H1 (cell line): ENCODE measurements at regions not wholly inside any gene's neighbourhood (a gene's known extent, or its start where the extent isn't known, plus 50 kb on each side); places are given as distances from the start of the nearest gene placed in this dataset.

Experiments
- CTCF ChIA-PET: fragments of 300-600 bp; sonication (Branson Sonifier 250); formaldehyde crosslinking; loops from one replicate; lab custom pipeline; 2021; ENCODE audit not compliant: partially characterized antibody; lab: Charles Lee
- POLR2A ChIA-PET: fragments of 300-600 bp; sonication (Branson Sonifier 250); formaldehyde crosslinking; loops from one replicate; lab custom pipeline; 2021; ENCODE audit warnings: inconsistent platforms; ENCODE audit not compliant: partially characterized antibody; lab: Charles Lee
- DNase-seq, 2 experiments: peaks; one replicate each; pipeline versions ENCODE4 v3.0.0 to v3.0.0-alpha.2; 2010 to 2022; ENCODE audit warnings: low spot score in 2 of 2, low read depth in 1 of 2, mixed read lengths in 1 of 2
- FAIRE-seq: peaks from 2 replicates; lab custom pipeline; 2011; peaks lifted over from hg19 to GRCh38; lab: Jason Lieb, UNC
- H2AFZ ChIP-seq: 2 replicates; pipeline ENCODE4 v1.8.1; 2012; ENCODE audit warnings: low read length, inconsistent platforms
- H2AK5ac ChIP-seq: 2 replicates; pipeline ENCODE4 v1.6.1; 2013; ENCODE audit warnings: low read depth, low read length
- H2BK120ac ChIP-seq: replicated peaks from 2 replicates; pipeline ENCODE3; 2013; ENCODE audit warnings: low read depth, low read length, inconsistent platforms
- H2BK12ac ChIP-seq: 2 replicates; pipeline ENCODE4 v1.6.1; 2013; ENCODE audit warnings: low read depth, low read length
- H2BK15ac ChIP-seq: 2 replicates; pipeline ENCODE4 v1.6.1; 2013; ENCODE audit warnings: low read length
- H2BK20ac ChIP-seq: 2 replicates; pipeline ENCODE4 v1.6.1; 2013; ENCODE audit warnings: low read length
- H2BK5ac ChIP-seq: 2 replicates; pipeline ENCODE4 v1.6.1; 2013; ENCODE audit warnings: low read depth, low read length
- H3K14ac ChIP-seq: 2 replicates; pipeline ENCODE4 v1.6.1; 2013; ENCODE audit warnings: inconsistent platforms; ENCODE audit not compliant: insufficient read length
- H3K18ac ChIP-seq: 2 replicates; pipeline ENCODE4 v1.6.1; 2013; ENCODE audit warnings: low read length; ENCODE audit errors: extremely low read depth
- H3K23ac ChIP-seq: 2 replicates; pipeline ENCODE4 v1.6.1; 2013; ENCODE audit warnings: inconsistent platforms; ENCODE audit not compliant: insufficient read length
- H3K23me2 ChIP-seq: 2 replicates; pipeline ENCODE4 v1.6.1; 2013; ENCODE audit warnings: low read depth, low read length
- H3K27ac ChIP-seq: 2 replicates; pipeline ENCODE4 v1.6.1; 2011; ENCODE audit warnings: low read depth, low read length, inconsistent platforms
- H3K27me3 ChIP-seq, 4 experiments: replicated peaks in 1 of 4; 1 replicate in 1 of 4; 2 replicates in 3 of 4; pipeline versions ENCODE4 v1.6.1 to v1.8.1; 2011 to 2013; ENCODE audit warnings: low read length in 3 of 4, mild to moderate bottlenecking in 3 of 4, inconsistent platforms in 2 of 4, mixed read lengths in 2 of 4, moderate library complexity in 1 of 4; ENCODE audit not compliant: control insufficient read depth in 3 of 4, insufficient read depth in 3 of 4; ENCODE audit errors: extremely low read depth in 1 of 4
- H3K36me3 ChIP-seq, 4 experiments: 2 replicates each; pipeline versions ENCODE4 v1.6.1 to v1.8.1; 2011 to 2013; ENCODE audit warnings: mild to moderate bottlenecking in 4 of 4, low read length in 3 of 4, moderate library complexity in 2 of 4, control low read depth in 1 of 4, inconsistent platforms in 1 of 4; ENCODE audit not compliant: insufficient read depth in 4 of 4, control insufficient read depth in 2 of 4
- H3K4ac ChIP-seq: replicated peaks from 2 replicates; pipeline ENCODE3; 2013; ENCODE audit warnings: low read length, low read depth, mixed read lengths, inconsistent platforms; ENCODE audit not compliant: insufficient read length
- H3K4me1 ChIP-seq, 4 experiments: replicated peaks in 1 of 4; 1 replicate in 1 of 4; 2 replicates in 3 of 4; pipeline versions ENCODE4 v1.6.1 to v1.8.1; 2011 to 2013; ENCODE audit warnings: low read length in 3 of 4, inconsistent platforms in 2 of 4, mixed read lengths in 1 of 4; ENCODE audit not compliant: insufficient read depth in 4 of 4, control insufficient read depth in 3 of 4
- H3K4me2 ChIP-seq, 2 experiments: 2 replicates each; pipeline versions ENCODE4 v1.6.1 to v1.8.1; 2011 to 2013; ENCODE audit warnings: low read depth in 2 of 2, low read length in 2 of 2, control low read depth in 1 of 2, inconsistent platforms in 1 of 2, mild to moderate bottlenecking in 1 of 2; ENCODE audit not compliant: insufficient read depth in 1 of 2
- H3K4me3 ChIP-seq, 4 experiments: fragments of 200-600, 300-600 bp in 1 of 4; sonication (generic), shearing (Covaris generic), sonication (Bioruptor Twin) in 1 of 4; 2 replicates each; pipeline versions ENCODE4 v1.5.1 to v1.8.1; 2011 to 2016; ENCODE audit warnings: low read length in 4 of 4, low read depth in 3 of 4, control low read depth in 2 of 4, inconsistent platforms in 2 of 4, mild to moderate bottlenecking in 2 of 4, mixed read lengths in 1 of 4, moderate library complexity in 1 of 4; ENCODE audit not compliant: insufficient read depth in 2 of 4; ENCODE audit errors: extremely low read depth in 1 of 4
- H3K56ac ChIP-seq: replicated peaks from 2 replicates; pipeline ENCODE3; 2013; ENCODE audit warnings: low read depth, mild to moderate bottlenecking, mixed read lengths, low read length, inconsistent platforms; ENCODE audit not compliant: insufficient read length
- H3K79me1 ChIP-seq: 2 replicates; pipeline ENCODE4 v1.6.1; 2013; ENCODE audit warnings: low read depth, low read length, control low read depth
- H3K79me2 ChIP-seq, 2 experiments: 2 replicates each; pipeline versions ENCODE4 v1.6.1 to v1.8.1; 2012 to 2013; ENCODE audit warnings: low read length in 2 of 2, mild to moderate bottlenecking in 2 of 2, inconsistent platforms in 1 of 2; ENCODE audit not compliant: insufficient read depth in 2 of 2, control insufficient read depth in 1 of 2
- H3K9ac ChIP-seq, 4 experiments: replicated peaks in 1 of 4; 1 replicate in 1 of 4; 2 replicates in 3 of 4; pipeline versions ENCODE4 v1.6.1 to v1.8.1; 2011 to 2013; ENCODE audit warnings: low read depth in 3 of 4, low read length in 3 of 4, control low read depth in 2 of 4, mild to moderate bottlenecking in 2 of 4, moderate library complexity in 2 of 4, inconsistent platforms in 1 of 4; ENCODE audit errors: extremely low read depth in 1 of 4
- H3K9me3 ChIP-seq, 2 experiments: 2 replicates each; pipeline versions ENCODE4 v1.6.1 to v1.8.1; 2012 to 2013; ENCODE audit warnings: mild to moderate bottlenecking in 2 of 2, moderate library complexity in 2 of 2, control low read depth in 1 of 2, inconsistent platforms in 1 of 2, low read depth in 1 of 2, low read length in 1 of 2, mixed read lengths in 1 of 2; ENCODE audit not compliant: insufficient read depth in 2 of 2
- H4K20me1 ChIP-seq, 2 experiments: replicated peaks in 1 of 2; 2 replicates each; pipeline versions ENCODE3 to v1.8.1; 2011 to 2013; ENCODE audit warnings: inconsistent platforms in 2 of 2, low read length in 2 of 2, mild to moderate bottlenecking in 1 of 2; ENCODE audit not compliant: insufficient read depth in 2 of 2, control insufficient read depth in 1 of 2
- H4K5ac ChIP-seq: 2 replicates; pipeline ENCODE4 v1.6.1; 2013; ENCODE audit warnings: low read length, low read depth, mixed read lengths, inconsistent platforms; ENCODE audit not compliant: insufficient read length
- H4K8ac ChIP-seq: 2 replicates; pipeline ENCODE4 v1.8.0; 2013; ENCODE audit warnings: mild to moderate bottlenecking, moderate library complexity, low read length, inconsistent platforms; ENCODE audit not compliant: insufficient read depth; ENCODE audit errors: extremely low read depth
- H4K91ac ChIP-seq: replicated peaks from 2 replicates; pipeline ENCODE3; 2013; ENCODE audit warnings: low read length, mixed read lengths, inconsistent platforms; ENCODE audit not compliant: insufficient read length
- ASH2L ChIP-seq: fragments of 200-600, 300-600 bp; sonication (generic); IDR thresholded peaks from one replicate; pipeline ENCODE4 v1.7.1; 2017; ENCODE audit warnings: low read length
- BCL11A ChIP-seq, 2 experiments: IDR thresholded peaks; one replicate each; pipeline ENCODE4 v1.6.1; 2011; ENCODE audit warnings: low read depth in 2 of 2, low read length in 2 of 2, mild to moderate bottlenecking in 2 of 2
- JUN ChIP-seq: IDR thresholded peaks from 2 replicates; pipeline ENCODE4 v1.6.1; 2011; ENCODE audit warnings: low read depth, mild to moderate bottlenecking, improper control_type of control experiment, low read length
- MAX ChIP-seq: IDR thresholded peaks from 2 replicates; pipeline ENCODE4 v1.6.1; 2012; ENCODE audit warnings: inconsistent platforms
- TAF7 ChIP-seq: optimal IDR thresholded peaks from 2 replicates; pipeline ENCODE3; 2011; ENCODE audit warnings: low read depth, mild to moderate bottlenecking, inconsistent platforms, low read length, moderate library complexity, borderline replicate concordance
- USF2 ChIP-seq: IDR thresholded peaks from 2 replicates; pipeline ENCODE4 v1.6.1; 2011; ENCODE audit warnings: low read length, improper control_type of control experiment
- WGBS, 2 experiments: shearing (Covaris generic) in 1 of 2; methylation state at CpG; one replicate each; pipeline versions ENCODE4 v1.1.6 to v1.1.7; 2013 to 2015; ENCODE audit warnings: low lambda C conversion rate in 2 of 2, mixed read lengths in 2 of 2, inconsistent platforms in 1 of 2, low coverage in 1 of 2, missing lambda C conversion rate in 1 of 2; ENCODE audit not compliant: insufficient replicate concordance in 2 of 2, insufficient coverage in 1 of 2, insufficient read length in 1 of 2; ENCODE audit errors: extremely low coverage in 1 of 2, missing lambda C conversion rate in 1 of 2; 5-methylcytosine and 5-hydroxymethylcytosine counted together
- TF ChIP-seq, protein P1 (sequence below), 3 experiments: IDR thresholded peaks; 1 replicate in 2 of 3; 2 replicates in 1 of 3; pipeline versions ENCODE4 v1.5.1 to v1.6.1; 2011; ENCODE audit warnings: low read length in 3 of 3, mild to moderate bottlenecking in 3 of 3, inconsistent platforms in 2 of 3, low read depth in 1 of 3, moderate library complexity in 1 of 3; ENCODE audit not compliant: insufficient read depth in 1 of 3; ENCODE audit errors: control extremely low read depth in 1 of 3

DNA sequence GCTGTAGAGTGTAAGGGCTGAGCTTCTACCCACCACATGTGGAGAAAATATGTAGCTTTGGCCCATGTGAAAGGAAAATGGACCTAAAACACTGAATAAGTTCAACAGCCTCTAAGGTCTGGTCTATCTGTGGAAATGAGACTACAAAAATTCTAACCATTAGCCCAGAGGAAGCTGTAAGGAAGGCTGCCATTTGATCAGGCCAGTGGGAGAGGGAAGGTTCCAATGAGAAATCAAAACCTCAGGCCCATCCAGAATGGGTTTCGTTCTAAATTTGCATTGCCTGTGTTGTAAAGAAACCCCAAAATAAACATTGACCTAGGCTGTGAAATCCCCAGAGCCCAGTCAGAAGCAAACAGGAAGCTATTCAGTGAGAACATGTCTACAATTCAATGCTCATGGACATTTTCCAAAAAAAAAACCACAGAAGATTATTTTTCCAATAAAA, 320.4 kb upstream of the SLC7A11 start:
- Histone ChIP-seq H2BK15ac (no peak overlapping the region), H3K79me1 (no peaks in the 10 kb centered on the region), H2AK5ac (no peak overlapping the region), H4K8ac (no peak overlapping the region), H3K36me3 (no peaks in the 10 kb centered on the region), H3K56ac (no peak overlapping the region), H3K23me2 (no peaks in the 10 kb centered on the region), H3K4me2 (no peak overlapping the region), H2BK120ac (no peak overlapping the region), H3K18ac (no peak overlapping the region), H4K20me1 (no peaks in the 10 kb centered on the region), H2BK5ac (no peak overlapping the region), H4K5ac (no peak overlapping the region), H3K14ac (no peak overlapping the region), H3K79me2 (no peaks in the 10 kb centered on the region), H3K4me3 (no peak overlapping the region), H3K23ac (no peak overlapping the region), H2AFZ (no peak overlapping the region), H3K9me3 (no peaks in the 10 kb centered on the region; a peak in 1 of 4 replicates), H3K4me1 (no peaks in the 10 kb centered on the region), H3K27ac (no peak overlapping the region), H2BK12ac (no peak overlapping the region), H3K27me3 (no peaks in the 10 kb centered on the region), H3K9ac (no peak overlapping the region), H3K4ac (no peak overlapping the region), H4K91ac (no peak overlapping the region), H2BK20ac (no peak overlapping the region)
- WGBS, 2 experiments = 61% methylated on average over 1 of the region's 1 CpG; no CpG with 5 or more reads in 1 of the 2 experiments
- FAIRE-seq (no peak), DNase-seq (no peak)
- POLR2A ChIA-PET = no interaction called here
- CTCF ChIA-PET = interaction anchor here (1.0 to 5.6 kb wide), 7 partner anchors 8 to 308 kb away, joined by 3 to 77 read pairs (median 4); no protein-coding TSS in a partner anchor
- TF ChIP-seq TAF7 (no peak), ASH2L (no peak), MAX (no peak), BCL11A (IDR thresholded peaks at IDR 0.05; ENCODE audit: low read depth in 2 of 2, low read length in 2 of 2) (no peak), USF2 (no peak), JUN (no peak)
- TF ChIP-seq, protein P1, sequence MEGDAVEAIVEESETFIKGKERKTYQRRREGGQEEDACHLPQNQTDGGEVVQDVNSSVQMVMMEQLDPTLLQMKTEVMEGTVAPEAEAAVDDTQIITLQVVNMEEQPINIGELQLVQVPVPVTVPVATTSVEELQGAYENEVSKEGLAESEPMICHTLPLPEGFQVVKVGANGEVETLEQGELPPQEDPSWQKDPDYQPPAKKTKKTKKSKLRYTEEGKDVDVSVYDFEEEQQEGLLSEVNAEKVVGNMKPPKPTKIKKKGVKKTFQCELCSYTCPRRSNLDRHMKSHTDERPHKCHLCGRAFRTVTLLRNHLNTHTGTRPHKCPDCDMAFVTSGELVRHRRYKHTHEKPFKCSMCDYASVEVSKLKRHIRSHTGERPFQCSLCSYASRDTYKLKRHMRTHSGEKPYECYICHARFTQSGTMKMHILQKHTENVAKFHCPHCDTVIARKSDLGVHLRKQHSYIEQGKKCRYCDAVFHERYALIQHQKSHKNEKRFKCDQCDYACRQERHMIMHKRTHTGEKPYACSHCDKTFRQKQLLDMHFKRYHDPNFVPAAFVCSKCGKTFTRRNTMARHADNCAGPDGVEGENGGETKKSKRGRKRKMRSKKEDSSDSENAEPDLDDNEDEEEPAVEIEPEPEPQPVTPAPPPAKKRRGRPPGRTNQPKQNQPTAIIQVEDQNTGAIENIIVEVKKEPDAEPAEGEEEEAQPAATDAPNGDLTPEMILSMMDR (IDR thresholded peaks at IDR 0.05; ENCODE audit: control extremely low read depth in 1 of 3, insufficient read depth in 1 of 3, low read depth in 1 of 3, low read length in 3 of 3) = no peak
